MM.1S (cell line): ENCODE measurements at regions not wholly inside any gene's neighbourhood (a gene's known extent, or its start where the extent isn't known, plus 50 kb on each side); places are given as distances from the start of the nearest gene placed in this dataset.

ENCODE experiments used
- CTCF ChIP-seq: fragments of 300-600 bp; sonication (generic); IDR thresholded peaks from 2 replicates; pipeline ENCODE4 v1.5.1; 2016; ENCODE audit warnings: antibody characterized with exemption, low read length, mixed read lengths
- EZH2 ChIP-seq: fragments of 300-600 bp; sonication (generic); optimal IDR thresholded peaks from 2 replicates; pipeline ENCODE3; 2017; ENCODE audit warnings: low read depth, mild to moderate bottlenecking, antibody characterized with exemption, low read length, mixed read lengths

GRCh38 chr14:21802441-21802840 is 128.8 kb upstream of the OR4E1 start:
- TF ChIP-seq CTCF (no peak), EZH2 (no peak)
